ENCODE measurements at regions not wholly inside any gene's neighbourhood (a gene's known extent, or its start where the extent isn't known, plus 50 kb on each side); places are given as distances from the start of the nearest gene placed in this dataset.

GRCh38 chr1:37243368-37244082 is 209.2 kb upstream of the GRIK3 start:
- TF ChIP-seq POLR2A (IDR thresholded peaks at IDR 0.05; ENCODE audit: low read depth, low read length) (no peak), POLR2AphosphoS5 (IDR thresholded peaks at IDR 0.05; ENCODE audit: low read depth, low read length) (no peak)
